Thymus (tissue), 11 donors: ENCODE measurements at regions not wholly inside any gene's neighbourhood (a gene's known extent, or its start where the extent isn't known, plus 50 kb on each side); places are given as distances from the start of the nearest gene placed in this dataset.

ENCODE experiments used
- DNase-seq, 9 donors: peaks; one replicate each; pipeline ENCODE4 v3.0.0-alpha.2; 2013; ENCODE audit warnings: low spot score in 9 of 9, low read depth in 6 of 9, missing footprints in 1 of 9
- H3K27ac ChIP-seq, 2 donors: one replicate each; pipeline ENCODE4 v1.5.1; 2013; ENCODE audit warnings: control low read depth in 1 of 2, low read depth in 1 of 2, low read length in 1 of 2, mild to moderate bottlenecking in 1 of 2, moderate library complexity in 1 of 2
- H3K27me3 ChIP-seq, 2 donors: one replicate each; pipeline ENCODE4 v1.5.1; 2013; ENCODE audit warnings: low read length in 1 of 2; ENCODE audit not compliant: control insufficient read depth in 2 of 2, insufficient read depth in 1 of 2
- H3K36me3 ChIP-seq, 2 donors: one replicate each; pipeline ENCODE4 v1.5.1; 2013; ENCODE audit warnings: low read length in 1 of 2, mild to moderate bottlenecking in 1 of 2, moderate library complexity in 1 of 2; ENCODE audit not compliant: control insufficient read depth in 2 of 2, insufficient read depth in 2 of 2
- H3K4me1 ChIP-seq, 2 donors: one replicate each; pipeline ENCODE4 v1.5.1; 2013; ENCODE audit warnings: low read length in 2 of 2; ENCODE audit not compliant: control insufficient read depth in 2 of 2, insufficient read depth in 2 of 2
- H3K4me3 ChIP-seq, 2 donors: one replicate each; pipeline ENCODE4 v1.5.1; 2013; ENCODE audit warnings: low read length in 2 of 2, control low read depth in 1 of 2, mild to moderate bottlenecking in 1 of 2
- H3K9me3 ChIP-seq, 2 donors: one replicate each; pipeline ENCODE4 v1.5.1; 2013; ENCODE audit warnings: low read length in 1 of 2, mild to moderate bottlenecking in 1 of 2; ENCODE audit not compliant: control insufficient read depth in 2 of 2, insufficient read depth in 1 of 2
- WGBS: extraction: QIAGEN DNeasy Blood & Tissue Kit; methylation state at CpG from one replicate; pipeline ENCODE4 v1.1.7; 2013; 5-methylcytosine and 5-hydroxymethylcytosine counted together
- donor health status: healthy.

DNA sequence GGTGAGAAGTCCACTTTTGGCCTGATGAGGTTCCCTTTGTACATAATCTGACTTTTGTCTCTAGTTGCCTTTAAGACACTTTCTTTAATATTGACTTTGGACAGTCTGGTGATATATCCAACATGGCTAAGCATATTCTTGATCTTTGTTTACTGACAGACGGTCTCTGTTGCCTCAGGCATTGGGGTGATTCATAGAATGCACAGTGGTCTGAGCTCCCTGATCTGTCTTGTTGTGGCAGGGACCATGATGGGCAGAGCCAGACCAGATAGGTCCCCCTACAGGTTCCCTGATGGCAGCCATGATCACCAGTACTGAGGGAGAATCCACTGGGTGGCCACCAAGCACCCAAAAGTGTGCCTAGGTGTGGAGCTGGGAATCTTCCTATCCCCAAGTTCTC, 678.1 kb downstream of the MCTP2 start:
- Histone ChIP-seq H3K27ac (no peak overlapping the region), H3K9me3 (peaks cover 1 to 6% of the 10 kb centered on the region in 2 donors), H3K4me3 (no peak overlapping the region), H3K27me3 (no peaks in the 10 kb centered on the region), H3K36me3 (no peaks in the 10 kb centered on the region), H3K4me1 (no peaks in the 10 kb centered on the region)
- no peak for DNase-seq
- WGBS: 98% methylated on average over 1 of the region's 1 CpG

DNA sequence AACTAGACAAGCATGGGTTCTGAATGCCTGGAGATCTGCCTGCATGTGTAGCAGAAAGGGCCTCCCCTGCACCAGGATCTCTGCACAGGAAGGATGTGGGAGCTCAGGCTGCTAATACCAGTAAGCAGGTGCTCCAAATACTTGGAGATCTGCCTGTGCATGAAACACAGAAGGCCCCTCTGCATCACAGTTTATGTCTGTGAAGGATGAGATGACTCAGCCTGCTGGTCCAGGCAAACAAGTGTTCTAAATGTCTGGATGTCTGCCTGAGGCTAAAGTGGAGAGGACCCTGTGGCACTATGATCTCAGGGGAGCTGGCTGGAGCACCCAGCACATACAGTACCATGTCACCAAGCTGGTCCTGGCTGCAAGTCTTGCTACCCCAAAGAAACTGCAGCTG, 678.8 kb downstream of the MCTP2 start:
- H3K4me3 ChIP-seq: no peak overlapping the region
- H3K27ac ChIP-seq: no peak overlapping the region
- H3K36me3 ChIP-seq: no peaks in the 10 kb centered on the region
- no peak for DNase-seq
- H3K27me3 ChIP-seq: no peaks in the 10 kb centered on the region
- no peaks in the 10 kb centered on the region for H3K4me1 ChIP-seq
- peaks cover 1 to 6% of the 10 kb centered on the region in 2 donors for H3K9me3 ChIP-seq

DNA sequence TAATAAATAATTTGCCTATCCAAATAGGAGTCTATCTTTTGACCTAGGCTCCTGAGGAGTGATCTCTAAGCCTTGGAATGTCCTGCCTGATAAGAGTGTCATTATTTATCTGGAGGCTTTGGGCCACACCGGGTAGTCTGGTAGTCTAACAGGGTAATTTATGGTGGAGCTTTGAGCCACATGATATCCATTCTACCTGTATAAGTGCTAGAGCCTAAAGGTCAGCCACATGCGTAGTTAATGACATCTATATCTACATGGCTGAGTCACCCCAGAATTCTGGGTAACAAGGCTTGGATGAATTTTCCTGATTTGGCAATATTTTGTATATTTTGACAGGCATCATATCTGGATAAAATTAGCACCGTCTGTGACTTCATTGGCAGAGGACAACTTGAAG, 681.4 kb downstream of the MCTP2 start:
- no peaks in the 10 kb centered on the region for H3K4me1 ChIP-seq
- H3K27ac ChIP-seq: no peak overlapping the region
- H3K27me3 ChIP-seq: no peaks in the 10 kb centered on the region
- H3K36me3 ChIP-seq: no peaks in the 10 kb centered on the region
- H3K4me3 ChIP-seq: no peak overlapping the region
- WGBS: 90% methylated on average over 3 of the region's 3 CpGs
- DNase-seq: no peak
- peaks cover 1 to 6% of the 10 kb centered on the region in 2 donors for H3K9me3 ChIP-seq

DNA sequence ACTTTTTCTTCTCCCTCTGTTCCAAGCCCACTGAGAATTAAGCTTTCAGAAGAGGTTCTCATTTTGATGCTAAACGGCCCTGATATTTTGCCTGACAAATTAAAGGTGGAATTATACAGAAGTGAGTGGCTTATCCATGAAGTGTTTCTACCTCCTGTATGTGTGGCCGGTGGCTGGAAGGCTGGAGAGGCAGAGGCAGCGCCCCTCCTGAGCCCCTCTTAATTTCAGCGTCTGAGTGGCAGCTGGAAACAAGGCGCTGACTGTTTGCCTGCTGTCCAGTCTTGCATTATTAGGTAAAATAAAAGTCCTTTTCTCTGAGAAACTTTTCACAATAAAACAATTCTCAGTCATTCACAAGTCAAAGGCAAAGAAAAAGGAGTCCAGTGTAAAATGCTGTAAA, 685.7 kb downstream of the MCTP2 start:
- DNase-seq: no peak
- no peak overlapping the region for H3K4me3 ChIP-seq
- H3K27ac ChIP-seq: no peak overlapping the region
- no peaks in the 10 kb centered on the region for H3K9me3 ChIP-seq
- H3K4me1 ChIP-seq: no peaks in the 10 kb centered on the region
- H3K27me3 ChIP-seq: no peaks in the 10 kb centered on the region
- 83% methylated on average over 5 of the region's 5 CpGs for WGBS
- no peaks in the 10 kb centered on the region for H3K36me3 ChIP-seq

DNA sequence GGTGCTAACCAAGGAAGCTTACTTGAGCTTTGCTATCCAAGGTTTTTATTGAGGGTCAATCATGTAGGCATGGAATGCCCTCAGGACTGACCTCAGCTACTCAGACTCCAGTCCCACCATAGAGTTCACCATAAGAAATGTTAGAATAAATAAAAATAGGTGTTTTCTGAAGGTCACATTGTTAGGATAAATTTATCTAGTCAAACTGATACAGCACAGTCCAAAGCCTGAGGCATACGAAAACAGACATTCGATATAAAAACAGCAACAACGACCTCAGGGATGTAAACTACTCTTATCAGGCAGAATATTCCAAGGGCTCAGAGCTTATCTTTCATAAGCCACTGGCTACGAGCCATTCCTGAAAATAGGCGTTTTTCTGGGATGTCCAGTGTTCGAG, 690.6 kb downstream of the MCTP2 start:
- no peak for DNase-seq
- Histone ChIP-seq H3K9me3 (no peaks in the 10 kb centered on the region), H3K27ac (no peak overlapping the region), H3K4me3 (no peak overlapping the region), H3K36me3 (no peaks in the 10 kb centered on the region), H3K27me3 (no peaks in the 10 kb centered on the region), H3K4me1 (no peaks in the 10 kb centered on the region)
- WGBS: 91% methylated on average over 6 of the region's 6 CpGs

DNA sequence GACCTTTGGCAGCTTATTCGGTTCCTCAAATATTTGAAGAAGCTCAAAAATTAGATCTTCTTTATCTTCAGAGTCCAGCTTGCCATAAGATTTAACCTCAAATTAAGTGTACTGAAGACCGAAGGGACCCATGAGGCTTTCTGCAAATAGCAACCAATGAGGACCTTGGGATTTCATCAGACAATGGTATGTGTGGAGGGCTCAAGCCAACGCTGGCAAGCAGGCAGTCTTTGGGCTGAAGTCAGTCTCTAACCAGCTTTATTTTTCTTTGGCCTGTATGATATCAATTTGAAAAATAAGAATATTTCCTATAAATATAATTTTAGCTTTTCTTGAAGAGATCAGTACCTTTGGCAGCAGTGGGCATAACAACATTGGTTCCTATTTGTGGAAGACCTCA, 692.7 kb downstream of the MCTP2 start:
- Histone ChIP-seq H3K9me3 (no peaks in the 10 kb centered on the region), H3K27me3 (no peaks in the 10 kb centered on the region), H3K4me3 (no peak overlapping the region), H3K4me1 (no peaks in the 10 kb centered on the region), H3K27ac (no peak overlapping the region), H3K36me3 (no peaks in the 10 kb centered on the region)
- no peak for DNase-seq
- WGBS: 94% methylated on average over 3 of the region's 3 CpGs

DNA sequence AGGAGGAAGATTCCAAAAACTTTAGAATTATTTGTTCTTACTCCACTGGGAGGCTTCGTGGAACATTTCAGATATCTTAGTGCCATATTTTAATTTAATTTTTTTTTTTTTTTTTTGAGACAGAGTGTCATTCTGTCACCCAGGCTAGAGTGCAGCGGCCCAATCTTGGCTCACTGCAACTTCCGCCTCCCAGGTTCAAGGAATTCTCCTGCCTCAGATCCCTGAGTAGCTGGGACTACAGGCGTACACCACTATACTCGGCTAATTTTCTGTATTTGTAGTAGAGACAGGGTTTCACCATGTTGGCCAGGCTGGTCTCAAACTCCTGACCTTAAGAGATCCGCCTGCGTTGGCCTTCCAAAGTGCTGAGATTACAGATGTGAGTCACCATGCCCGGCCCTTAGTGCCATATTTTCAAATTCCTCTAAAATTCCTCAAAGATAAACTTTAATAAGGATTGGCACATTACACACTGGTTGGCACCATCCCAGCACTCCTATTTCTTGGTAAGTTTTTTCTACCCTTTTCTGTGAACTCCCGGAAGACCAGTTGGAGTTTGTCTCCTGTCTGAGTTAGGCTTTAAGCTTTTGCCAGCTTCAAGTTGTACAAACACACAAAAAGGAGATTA, 693.7 kb downstream of the MCTP2 start:
- Histone ChIP-seq H3K4me3 (no peak overlapping the region), H3K27me3 (no peaks in the 10 kb centered on the region), H3K36me3 (no peaks in the 10 kb centered on the region), H3K9me3 (no peaks in the 10 kb centered on the region), H3K27ac (no peak overlapping the region), H3K4me1 (no peaks in the 10 kb centered on the region)
- 95% methylated on average over 9 of the region's 9 CpGs for WGBS
- no peak for DNase-seq

DNA sequence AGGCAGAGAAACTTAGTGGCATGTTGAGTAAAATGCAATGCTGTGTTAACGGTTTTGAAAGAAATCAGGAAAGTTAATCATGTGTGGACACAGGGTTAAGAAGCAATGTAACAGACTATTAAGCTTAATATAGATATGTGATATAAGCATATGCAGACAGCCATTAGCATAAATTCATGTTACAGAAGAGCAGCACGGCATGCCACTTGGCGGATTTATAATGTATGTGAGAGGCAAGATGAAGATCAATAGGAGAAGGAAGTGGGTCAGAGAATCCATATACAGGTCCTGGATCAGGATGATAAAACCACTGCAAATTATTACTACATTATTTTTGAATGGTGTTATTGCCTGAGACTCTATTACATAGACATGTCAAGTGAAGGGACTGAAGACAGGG, 694.3 kb downstream of the MCTP2 start:
- 93% methylated on average over 3 of the region's 3 CpGs for WGBS
- no peaks in the 10 kb centered on the region for H3K9me3 ChIP-seq
- no peak overlapping the region for H3K27ac ChIP-seq
- no peaks in the 10 kb centered on the region for H3K36me3 ChIP-seq
- H3K27me3 ChIP-seq: no peaks in the 10 kb centered on the region
- H3K4me3 ChIP-seq: no peak overlapping the region
- no peaks in the 10 kb centered on the region for H3K4me1 ChIP-seq
- no peak for DNase-seq

DNA sequence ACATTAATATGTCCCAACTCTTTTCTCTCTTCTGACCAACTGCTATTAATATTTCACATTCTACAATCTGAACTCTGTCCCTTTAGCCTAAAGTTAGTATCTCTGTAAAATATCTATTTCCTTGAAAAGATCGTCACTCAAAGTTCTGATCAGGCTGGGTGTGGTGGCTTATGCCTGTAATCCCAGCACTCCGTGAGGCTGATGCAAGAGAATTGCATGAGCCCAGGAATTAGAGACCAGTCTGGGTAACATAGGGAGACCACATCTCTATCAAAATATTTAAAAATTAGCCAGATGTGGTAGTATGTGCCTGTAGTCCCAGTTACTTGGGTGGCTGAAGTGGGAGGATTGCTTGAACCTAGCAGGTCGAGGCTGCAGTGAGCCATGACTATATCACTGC, 695.6 kb downstream of the MCTP2 start:
- Histone ChIP-seq H3K27me3 (no peaks in the 10 kb centered on the region), H3K27ac (no peak overlapping the region), H3K4me3 (no peak overlapping the region), H3K4me1 (no peaks in the 10 kb centered on the region), H3K9me3 (no peaks in the 10 kb centered on the region), H3K36me3 (no peaks in the 10 kb centered on the region)
- WGBS: 94% methylated on average over 3 of the region's 3 CpGs
- no peak for DNase-seq

DNA sequence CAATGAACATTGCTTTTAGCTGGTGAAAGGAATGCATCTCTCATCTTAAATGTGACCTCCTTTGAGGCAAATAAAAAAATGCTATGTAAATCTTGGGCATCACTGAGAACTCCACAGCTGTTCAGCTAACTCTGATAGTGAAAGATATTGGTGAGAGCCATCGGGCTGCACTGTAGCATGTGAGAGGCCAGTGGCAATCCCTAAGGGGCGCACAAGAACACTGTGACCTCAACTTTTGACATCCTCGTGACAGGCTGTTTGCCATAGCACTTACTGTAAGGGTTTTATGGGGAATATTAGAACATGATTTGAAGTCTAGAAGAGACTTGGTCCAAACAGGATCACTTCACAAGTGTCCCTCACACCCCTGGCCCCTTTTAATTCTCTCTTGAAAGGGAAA, 697.9 kb downstream of the MCTP2 start:
- H3K27ac ChIP-seq: no peak overlapping the region
- DNase-seq: no peak
- WGBS: 95% methylated on average over 3 of the region's 3 CpGs
- peaks cover 0 to 2% of the 10 kb centered on the region in 2 donors for H3K9me3 ChIP-seq
- no peaks in the 10 kb centered on the region for H3K4me1 ChIP-seq
- H3K36me3 ChIP-seq: no peaks in the 10 kb centered on the region
- H3K4me3 ChIP-seq: no peak overlapping the region
- H3K27me3 ChIP-seq: no peaks in the 10 kb centered on the region
